GM18868 (cell line): ENCODE measurements at regions not wholly inside any gene's neighbourhood (a gene's known extent, or its start where the extent isn't known, plus 50 kb on each side); places are given as distances from the start of the nearest gene placed in this dataset.
"Not testable (repeated sequence)": the region's sequence is repeated elsewhere in the genome, so short reads cannot be mapped to it uniquely, and the experiment has no call there.

Experiments
- ATAC-seq: cut with Tn5 transposase; IDR thresholded peaks from one replicate; pipeline ENCODE4 v1.9.1; 2021; ENCODE audit warnings: mild to moderate bottlenecking, moderate library complexity; ENCODE audit not compliant: unreplicated experiment

DNA sequence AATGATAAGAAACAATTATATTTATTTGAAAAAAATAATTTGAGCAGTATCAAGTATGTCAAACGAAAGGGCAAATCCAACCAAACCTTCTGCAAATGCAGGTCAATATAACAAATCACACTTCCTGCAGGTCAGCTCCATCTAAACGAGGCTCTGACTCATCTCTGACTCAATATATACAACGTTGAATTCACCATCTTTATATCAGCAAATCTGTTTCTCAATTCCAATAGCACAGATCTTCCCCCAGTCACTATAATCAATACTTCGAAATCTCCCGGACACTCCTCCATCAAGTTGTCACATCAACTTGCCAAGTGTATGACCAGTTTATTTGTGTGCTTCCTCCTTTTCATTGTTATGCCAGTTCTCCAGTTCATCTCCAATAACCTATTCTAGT lies 388.9 kb downstream of the ZEB2 start:
- ATAC-seq, result no peak

DNA sequence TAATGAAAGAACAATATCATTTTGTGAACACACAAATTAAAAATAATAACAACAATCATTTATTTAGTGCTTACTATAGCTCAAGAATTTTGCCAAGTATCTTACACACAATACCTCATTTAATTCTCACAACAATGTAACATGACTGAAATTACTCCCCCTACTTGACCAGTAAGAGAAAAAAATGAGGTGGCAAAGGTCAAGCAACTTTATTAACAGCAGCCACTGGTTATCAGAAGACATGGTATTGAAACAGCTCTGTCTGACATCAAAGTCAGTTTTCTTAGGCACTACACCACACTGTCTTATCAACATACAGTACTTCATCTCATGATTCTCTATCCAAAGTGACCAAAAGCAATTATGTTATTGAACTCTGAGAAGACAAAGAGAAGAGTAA lies 389.4 kb downstream of the ZEB2 start:
- ATAC-seq, result no peak

DNA sequence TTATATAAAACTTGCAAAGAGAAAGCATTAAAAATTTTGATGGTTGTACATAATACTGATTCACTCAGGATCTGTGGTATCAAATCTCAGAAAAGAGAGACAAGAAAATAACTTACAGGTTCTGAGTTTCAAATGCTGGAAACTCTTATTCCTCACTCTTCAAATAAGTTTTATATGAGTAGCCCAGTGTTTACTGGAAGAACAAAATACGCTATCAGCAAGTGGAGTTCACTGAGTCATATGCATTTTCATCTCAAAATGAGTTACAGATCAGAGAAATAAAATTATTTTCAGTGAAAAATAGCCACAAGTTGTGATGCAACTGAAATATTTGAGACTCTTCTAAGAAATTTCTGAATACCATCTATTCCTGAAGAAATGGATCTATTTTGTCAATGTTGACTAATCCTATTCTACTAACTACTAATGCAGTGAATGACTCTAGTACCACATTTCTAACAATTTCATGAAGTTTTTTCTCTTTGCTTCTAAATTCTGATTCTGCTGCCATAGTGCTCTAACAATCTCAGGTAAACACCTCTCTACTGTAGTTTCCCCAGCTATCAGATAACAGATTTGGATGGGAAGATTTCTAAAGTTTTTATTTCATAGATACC lies 391.7 kb downstream of the ZEB2 start:
- no peak for ATAC-seq

DNA sequence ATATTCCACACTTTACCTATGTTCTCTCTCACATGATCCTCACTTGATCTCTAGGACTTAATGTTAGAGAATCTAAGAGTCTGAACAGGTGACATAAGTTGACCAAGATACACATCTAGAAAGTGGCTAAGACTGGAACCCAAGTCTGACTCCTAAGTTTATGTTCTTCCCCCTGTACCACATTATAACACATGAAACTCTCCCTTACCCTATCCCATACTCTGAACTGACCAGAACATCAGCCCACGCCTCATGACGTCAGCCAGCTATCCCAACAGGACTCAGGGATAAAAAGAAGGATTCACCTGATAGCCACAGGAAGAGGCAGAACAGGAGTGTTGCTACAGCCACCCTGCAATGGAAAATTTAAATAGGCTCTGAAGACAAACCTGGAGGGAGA lies 392.2 kb downstream of the ZEB2 start:
- ATAC-seq, result no peak

DNA sequence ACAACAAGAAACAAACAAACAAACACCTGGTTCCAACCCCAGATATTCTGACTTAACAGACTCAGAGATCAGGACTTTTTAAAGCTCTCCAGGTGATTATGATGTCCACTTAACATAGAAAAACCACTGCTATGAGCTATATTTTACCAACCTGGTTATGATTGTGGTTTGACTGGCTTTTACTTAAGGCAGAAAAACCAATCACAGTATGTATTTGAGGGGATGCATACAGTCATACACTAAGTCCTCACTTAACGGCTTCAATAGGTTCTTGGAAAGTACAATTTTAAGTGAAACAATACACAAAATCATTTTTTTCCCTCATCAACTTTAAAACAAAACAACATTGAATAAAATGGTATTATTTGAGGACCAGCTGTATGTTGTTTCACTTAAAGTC lies 393.6 kb downstream of the ZEB2 start:
- ATAC-seq, result no peak

DNA sequence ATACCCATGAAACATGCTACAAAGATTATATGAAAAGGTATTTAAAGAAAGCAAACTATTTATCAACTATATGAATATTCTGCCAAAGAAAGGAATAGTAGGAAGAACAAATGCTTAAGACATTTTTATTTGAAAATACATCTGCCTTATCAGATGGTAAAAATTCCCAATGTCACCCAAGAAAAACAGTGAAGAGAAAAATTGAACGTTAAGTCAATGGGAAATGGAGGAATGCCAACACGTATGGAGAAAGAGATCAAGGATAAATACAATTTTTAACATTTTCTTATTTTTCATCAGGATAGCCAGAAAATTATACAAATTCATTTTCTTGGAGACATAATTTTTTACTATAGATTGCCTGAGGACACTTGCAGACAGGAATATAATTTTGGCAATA lies 394.2 kb downstream of the ZEB2 start:
- no peak for ATAC-seq

DNA sequence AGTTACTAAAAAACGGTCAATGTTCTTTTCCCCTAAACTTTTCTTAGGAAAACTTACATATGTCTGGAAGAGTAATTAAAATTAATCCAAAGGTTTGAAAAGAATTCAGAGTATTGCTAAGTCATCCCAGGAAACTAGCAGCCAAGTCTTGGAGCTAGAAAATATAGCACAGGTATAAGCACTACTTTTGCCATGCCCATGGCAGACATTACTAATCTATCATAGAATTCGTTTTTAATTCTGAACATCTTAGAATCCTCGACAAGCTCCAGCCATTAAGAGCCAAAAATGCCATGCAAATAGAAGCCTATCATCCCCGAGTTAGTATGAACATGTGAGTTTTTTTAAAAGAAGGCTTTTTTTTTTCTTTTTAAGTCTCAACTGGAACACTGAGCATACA lies 395.0 kb downstream of the ZEB2 start:
- no peak for ATAC-seq

DNA sequence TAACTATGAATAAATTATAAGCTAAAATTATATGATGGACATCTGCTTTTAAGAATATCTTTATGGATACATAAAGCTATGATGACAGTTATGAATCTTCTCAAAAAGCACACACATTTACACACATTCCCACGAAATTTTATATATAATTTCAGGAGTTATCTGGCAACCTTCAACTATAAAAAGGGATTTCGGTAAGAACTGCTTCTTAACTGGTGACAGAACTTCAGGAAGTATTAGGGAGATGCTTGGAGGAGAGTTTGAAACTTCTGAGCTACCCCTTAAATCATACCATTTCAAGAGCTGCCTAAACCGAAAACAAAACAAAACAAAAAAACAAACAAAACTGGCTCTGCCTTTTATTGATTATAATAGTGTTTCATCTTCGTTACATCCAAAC lies 399.4 kb downstream of the ZEB2 start:
- no peak for ATAC-seq

DNA sequence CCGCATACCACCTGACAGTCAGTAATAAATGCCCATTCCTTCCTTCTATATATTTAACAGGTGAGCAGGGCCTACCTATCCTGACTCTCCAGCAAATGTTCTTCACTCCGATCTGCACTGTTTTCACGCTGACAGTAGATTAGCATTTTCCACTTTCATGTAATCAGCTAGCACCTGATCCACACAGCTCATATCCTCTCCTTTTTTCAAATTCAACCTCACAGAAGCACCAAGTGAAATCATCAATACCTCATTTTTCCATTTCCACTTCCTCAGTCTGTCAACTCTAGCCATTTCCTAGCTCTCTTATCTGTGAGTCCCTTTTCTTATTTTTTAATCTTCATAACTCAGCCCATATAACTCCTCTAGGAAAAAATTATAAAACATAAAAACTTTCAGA lies 402.8 kb downstream of the ZEB2 start:
- no peak for ATAC-seq

DNA sequence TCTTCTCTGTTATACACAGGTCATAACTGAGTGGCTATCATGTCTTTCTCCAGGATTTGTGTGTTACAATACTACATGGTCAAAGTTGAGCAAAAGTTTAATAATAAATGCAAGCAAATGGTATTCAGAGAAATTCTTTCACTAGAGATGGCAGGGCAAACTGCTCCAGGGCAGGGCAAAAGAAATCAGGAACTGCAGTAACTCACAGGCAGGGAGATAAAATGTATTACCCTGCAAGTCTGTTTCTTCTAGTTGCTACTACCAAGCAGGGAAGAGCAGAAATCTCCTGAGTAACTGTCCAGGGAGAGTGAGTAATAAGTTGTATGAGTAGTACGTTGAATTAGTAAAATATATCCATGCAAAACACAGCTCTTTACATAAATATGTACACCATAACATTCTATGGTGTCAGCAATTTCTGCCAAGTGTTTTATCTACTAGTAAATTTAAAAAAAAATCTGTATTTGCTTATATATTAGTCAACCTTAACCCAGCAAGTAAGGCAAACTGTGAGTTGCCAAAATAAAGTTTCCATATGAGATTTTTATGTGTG lies 404.1 kb downstream of the ZEB2 start:
- ATAC-seq, result no peak

DNA sequence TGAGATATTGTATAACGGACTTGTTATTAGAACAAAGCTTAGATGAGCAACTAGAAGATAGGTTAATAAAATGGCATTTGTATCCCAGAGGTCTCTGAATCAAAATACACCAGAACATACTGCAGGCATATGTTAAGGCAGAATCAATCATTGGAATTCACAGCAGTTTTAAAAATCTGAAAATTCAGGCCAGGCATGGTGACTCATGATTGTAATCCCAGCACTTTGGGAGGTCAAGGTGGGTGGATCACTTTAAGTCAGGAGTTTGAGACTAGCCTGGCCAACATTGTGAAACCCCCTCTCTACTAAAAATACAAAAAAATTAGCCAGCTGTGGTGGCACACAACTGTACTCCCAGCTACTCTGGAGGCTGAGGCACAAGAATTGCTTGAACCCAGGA lies 405.2 kb downstream of the ZEB2 start:
- ATAC-seq, result no peak

DNA sequence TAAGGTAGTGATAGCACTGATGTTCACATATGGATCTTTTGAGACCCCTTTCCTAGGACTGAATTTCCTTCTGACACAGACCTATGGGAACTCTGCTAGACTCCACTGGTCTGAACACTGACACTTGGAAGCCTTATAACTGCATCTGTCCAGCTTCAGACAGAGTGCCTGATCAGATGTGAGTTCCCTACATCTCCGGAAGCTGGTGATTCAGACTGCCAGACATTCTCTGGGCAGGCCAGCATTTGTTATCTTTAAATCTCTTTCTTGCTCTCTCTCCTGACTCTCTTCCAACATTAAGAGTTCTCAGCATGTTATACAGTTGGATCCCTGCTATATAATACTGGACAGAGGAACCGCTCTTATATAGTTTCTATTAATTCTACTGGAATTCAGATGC lies 408.5 kb downstream of the ZEB2 start:
- no peak for ATAC-seq

DNA sequence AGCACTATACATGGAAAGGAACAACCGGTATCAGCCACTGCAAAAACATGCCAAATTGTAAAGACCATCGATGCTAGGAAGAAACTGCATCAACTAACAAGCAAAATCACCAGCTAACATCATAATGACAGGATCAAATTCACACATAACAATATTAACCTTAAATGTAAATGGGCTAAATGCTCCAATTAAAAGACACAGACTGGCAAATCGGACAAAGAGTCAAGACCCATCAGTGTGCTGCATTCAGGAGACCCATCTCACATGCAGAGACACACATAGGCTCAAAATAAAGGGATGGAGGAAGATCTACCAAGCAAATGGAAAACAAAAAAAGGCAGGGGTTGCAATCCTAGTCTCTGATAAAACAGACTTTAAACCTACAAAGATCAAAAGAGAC lies 413.8 kb downstream of the ZEB2 start:
- ATAC-seq, result not testable (repeated sequence)

DNA sequence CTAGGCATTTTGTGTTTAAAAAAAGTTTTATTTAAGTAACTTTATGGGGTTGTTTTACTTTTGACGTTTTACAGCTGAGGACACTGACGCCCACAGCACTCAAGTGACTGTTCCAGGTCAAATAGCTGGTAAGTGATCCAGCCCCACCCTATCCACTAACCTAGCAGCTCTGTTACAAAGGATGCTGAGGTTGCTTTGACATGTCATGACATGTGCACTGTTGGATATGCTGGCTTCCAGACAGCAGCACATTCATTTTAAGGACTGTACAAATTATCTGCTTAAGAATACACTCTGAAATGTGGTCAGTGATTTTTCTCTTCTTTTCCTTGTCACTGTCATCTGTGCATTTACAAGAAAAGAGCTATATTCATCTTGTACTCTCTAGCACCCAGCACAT lies 417.5 kb downstream of the ZEB2 start:
- no peak for ATAC-seq

DNA sequence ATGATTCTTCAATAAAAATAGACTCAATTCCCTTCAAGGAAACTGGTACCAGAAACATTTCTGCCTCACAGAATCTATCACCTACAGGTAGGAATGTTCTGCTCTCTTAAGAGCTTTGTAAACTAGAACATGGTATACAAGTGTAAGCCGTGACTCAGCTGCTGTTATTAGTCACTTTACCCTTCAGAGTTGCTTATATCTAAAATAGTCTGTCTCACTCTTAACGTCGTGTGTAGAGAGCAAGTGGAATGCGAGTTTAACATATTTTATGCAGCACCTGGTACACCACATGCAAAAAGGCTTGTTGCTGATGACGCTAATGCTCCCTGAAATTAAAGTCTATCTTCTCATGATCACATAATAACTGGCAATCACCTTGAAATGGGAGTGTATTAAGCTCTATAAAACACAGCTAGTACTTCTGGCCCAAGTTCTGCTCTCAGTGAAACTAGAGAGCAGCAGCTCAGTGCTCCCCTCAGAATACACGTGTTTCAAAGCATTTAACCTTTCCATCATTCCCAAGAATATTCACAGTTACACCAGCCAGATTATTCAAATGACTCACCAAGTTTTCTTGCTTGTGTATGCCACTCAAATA lies 420.0 kb downstream of the ZEB2 start:
- ATAC-seq, result no peak

DNA sequence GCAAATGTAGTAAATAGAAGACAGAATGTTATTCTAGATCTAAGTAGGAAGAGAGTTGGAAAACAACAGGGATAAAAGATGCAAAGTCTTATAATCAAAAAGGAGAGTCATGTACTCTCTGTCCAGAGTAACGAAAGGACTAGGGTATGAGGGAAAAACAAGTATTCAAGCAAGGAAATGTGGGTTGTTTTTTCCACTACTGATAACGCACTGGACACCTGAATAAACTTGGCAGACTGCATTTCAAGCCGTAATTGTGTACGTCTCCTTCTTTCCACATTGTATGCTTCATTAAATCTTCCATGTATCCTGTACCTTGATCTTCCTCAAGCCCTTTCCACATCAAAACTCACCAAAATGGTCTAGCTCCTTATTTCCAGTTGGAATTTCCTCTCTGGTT lies 420.6 kb downstream of the ZEB2 start:
- no peak for ATAC-seq

DNA sequence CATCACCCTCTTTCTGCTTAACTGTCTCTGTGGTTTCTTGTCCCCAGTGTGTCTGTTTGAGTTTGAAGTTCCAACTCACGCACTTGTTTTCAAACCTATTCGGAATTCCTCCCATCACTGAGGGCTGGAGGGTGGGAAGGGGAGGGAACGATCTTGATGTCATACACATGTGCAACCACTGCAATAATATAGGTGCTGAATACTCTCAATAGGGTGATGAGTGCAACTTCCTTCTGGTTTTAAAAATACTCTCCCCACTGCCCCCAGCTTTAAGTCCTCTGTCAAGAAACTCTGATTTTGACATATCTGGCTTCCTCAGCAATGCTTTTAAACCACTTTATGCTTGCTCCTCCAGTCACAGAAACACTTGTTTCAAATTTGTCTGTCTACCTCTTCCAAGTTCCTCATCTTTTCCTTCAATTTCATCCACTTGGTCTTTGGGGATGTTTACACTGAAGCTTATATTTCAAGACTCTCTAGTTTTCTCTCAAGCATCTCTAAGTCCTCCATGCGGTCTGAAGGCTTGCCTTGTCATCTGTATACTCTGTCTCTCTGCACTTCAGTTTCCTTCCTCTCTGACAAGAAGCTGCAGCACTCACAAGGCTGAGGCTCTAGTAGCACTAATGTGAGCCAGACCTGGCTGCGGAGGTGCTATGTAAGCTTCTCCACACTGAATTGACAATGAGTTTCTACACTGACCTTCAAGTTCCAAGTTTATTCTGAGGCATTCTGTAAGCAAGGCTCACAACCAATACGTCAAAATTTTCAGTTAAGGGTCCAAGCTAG lies 422.3 kb downstream of the ZEB2 start:
- no peak for ATAC-seq

DNA sequence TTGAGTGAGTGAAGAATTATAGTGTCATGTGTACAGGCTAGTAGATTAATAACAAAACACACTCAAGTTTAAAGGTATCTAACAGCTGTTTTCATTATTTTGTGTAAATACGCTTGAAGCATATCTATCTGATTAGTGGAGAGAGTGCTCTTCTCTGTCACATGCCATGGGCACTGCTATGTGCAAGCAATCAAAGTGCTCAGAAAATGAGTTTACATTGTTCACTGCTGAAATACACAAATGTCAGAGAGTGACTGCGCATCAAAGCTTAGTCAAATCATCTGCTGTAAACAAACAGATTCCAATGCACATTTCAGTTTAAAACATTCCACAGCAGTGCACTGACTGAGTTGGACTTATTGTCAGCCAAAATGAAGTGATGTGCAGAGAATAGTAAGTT lies 423.4 kb downstream of the ZEB2 start:
- no peak for ATAC-seq

DNA sequence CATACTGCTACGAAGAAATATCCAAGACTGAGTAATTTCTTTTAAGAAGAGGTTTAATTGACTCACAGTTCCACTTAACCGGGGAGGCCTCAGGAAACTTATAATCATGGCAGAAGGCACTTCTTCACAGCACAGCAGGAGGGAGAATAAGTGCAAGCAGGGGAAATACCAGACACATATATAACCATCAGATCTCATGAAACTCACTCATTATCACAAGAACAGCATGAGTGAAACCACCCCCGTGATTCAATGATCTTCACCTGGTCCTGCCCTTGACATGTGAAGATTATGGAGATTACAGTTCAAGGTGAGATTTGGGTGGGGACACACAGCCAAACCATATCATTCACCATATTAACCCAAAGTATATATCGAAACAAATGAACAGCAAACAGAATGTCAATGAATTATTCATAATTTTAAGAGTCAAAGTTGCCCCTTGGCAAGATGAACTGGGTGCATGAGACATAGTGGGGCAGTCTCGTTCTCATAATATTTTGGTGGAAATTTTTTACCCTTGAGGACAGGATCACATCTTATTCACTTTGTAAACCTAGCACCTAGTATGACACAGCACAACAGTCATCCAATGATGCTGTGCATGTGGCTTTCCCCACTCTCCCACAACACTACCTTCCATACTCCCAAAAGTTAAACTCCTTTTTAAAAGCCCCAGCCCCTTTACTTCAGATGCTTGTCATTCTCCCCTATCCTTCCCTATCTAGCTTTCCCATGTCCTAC lies 425.3 kb downstream of the ZEB2 start:
- ATAC-seq, result no peak

DNA sequence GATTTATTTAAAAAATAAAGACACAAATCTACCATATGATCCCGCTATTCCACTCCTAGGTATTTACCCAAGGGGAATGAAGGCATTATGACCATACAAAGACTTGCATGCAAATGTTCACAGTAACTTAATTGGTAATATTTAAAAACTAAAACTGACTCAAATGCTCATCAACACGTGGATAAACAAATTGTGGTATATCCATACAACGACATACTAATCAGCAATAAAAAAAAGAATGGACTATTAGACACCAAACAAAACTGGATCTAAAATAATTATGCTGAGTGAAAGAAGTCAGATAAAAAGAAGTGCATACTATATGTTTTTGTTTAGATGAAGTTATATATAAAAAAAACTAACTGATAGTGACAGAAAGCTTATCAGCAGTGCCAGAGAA lies 428.3 kb downstream of the ZEB2 start:
- ATAC-seq, result no peak

DNA sequence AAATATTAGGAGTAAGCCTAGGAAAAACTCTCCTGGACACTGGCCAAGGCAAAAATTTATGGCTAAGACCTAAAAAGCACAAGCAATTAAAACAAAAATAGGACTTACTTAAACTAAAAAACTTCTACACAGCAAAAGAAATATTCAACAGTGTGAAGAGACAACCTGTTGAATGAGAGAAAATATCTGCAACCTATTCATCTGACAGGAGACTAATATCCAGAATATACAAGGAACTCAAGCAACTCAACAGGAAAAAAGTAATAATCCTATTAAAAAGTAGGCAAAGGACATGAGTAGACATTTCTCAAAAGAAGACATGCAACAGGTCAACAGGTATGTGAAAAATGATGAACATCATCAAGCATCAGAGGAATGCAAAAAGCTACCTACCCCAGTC lies 431.1 kb downstream of the ZEB2 start:
- ATAC-seq, result no peak

DNA sequence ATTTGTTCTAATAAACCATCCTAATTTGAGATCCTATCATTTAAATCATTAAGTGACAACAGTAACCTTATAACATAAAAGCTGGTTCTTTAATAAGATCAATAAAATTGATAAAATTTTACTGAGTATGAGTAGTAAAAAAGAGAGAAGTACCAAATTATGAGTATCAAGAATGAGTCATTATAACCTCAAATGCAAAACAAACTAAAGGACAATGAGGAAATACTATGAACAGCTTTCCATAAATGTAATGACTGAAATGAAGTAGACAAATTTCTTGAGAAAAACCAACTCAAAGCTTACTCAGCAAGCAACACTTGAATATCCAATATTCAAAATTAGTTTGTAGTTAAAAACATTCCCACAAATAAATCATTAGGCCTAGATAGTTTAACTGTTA lies 433.0 kb downstream of the ZEB2 start:
- no peak for ATAC-seq
